ENCODE measurements at regions not wholly inside any gene's neighbourhood (a gene's known extent, or its start where the extent isn't known, plus 50 kb on each side); places are given as distances from the start of the nearest gene placed in this dataset.

DNA sequence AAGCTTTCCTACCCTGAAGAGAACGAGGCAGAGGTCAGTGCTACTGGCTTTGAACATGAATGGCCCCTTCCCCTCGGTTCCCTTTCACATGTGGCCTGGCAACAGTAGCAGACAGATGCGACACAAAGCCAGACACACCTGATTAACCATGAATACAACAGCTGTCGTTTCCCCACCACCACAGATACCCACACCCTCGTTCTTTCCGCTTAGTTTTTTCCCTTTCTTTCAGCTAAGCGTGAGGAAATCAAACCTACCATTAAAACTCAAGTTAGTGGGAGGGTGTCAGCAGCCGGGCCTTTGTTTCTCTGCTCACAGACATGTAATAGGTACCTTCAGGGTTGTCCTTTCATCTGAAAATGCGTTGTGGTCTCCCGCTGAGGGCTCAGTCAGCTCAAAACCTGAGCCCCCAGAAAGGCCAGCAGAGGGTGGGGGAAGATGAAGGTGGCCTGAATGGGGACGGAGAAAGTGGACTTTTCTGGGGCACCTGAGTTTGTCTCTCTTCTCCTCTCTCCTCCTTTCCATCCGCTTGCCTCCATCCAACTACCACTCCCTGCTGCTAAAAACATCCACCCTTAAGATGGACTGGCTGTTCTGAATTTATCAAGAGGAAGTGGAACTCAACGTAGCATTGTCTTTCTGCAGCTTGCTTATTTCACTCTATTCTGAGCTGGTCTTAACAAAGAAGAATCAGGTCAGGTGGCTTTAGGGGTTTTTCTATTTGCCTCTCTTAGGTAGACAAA is 516.6 kb upstream of the JARID2 start:
- Histone ChIP-seq H3K9me3 (ENCODE audit: insufficient read depth, low read length) (no peaks in the 10 kb centered on the region), H3K79me2 (ENCODE audit: insufficient read depth, low read length) (no peaks in the 10 kb centered on the region), H3K27ac (ENCODE audit: low read depth, low read length) (peak overlapping the region; percentile 43), H3K4me3 (ENCODE audit: insufficient read depth, low read length, poor library complexity, severe bottlenecking) (no peak overlapping the region), H4K20me1 (ENCODE audit: low read depth, low read length) (no peaks in the 10 kb centered on the region), H3K9ac (ENCODE audit: low read length) (no peak overlapping the region), H3K4me2 (ENCODE audit: low read depth, low read length, poor library complexity, severe bottlenecking) (peak overlapping the region; percentile 8), H3K9me2 (replicated peaks; ENCODE audit: insufficient read depth, low read length) (no peaks in the 10 kb centered on the region), H3F3A (ENCODE audit: insufficient read depth) (no peaks in the 10 kb centered on the region), H2AFZ (ENCODE audit: low read depth, low read length, severe bottlenecking) (no peak overlapping the region), H3K27me3 (ENCODE audit: low read length) (no peaks in the 10 kb centered on the region), H3K36me3 (ENCODE audit: low read length) (no peaks in the 10 kb centered on the region)
- TF ChIP-seq EZH2phosphoT487 (conservative IDR thresholded peaks at IDR 0.05; ENCODE audit: low read length) = no peak
- TF ChIP-seq CTCF (IDR thresholded peaks at IDR 0.05; ENCODE audit: insufficient read depth, low read length, poor library complexity, severe bottlenecking) = no peak

DNA sequence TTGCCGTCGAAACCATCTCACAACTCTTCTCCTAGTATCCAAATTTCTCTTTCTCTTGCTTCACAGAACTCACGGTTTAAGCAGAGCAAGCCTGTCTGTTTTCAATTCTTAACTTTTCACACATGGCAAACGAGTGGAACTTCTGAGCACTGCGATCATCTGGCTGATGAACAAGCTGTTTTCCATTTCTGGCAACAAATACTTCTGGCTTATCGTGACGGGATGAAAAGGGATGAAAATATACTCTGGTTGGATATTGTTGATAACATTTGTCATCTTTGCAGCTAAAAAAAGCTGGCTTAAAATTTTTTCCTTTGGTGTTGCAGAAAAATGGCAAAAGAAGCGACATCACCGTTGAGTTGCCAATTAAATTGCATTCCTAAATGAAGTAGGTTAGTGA is 515.2 kb upstream of the JARID2 start:
- Histone ChIP-seq H3K9ac (ENCODE audit: low read length) (no peak overlapping the region), H3K9me2 (replicated peaks; ENCODE audit: insufficient read depth, low read length) (no peaks in the 10 kb centered on the region), H3K4me3 (ENCODE audit: insufficient read depth, low read length, poor library complexity, severe bottlenecking) (no peak overlapping the region), H3F3A (ENCODE audit: insufficient read depth) (no peaks in the 10 kb centered on the region), H2AFZ (ENCODE audit: low read depth, low read length, severe bottlenecking) (no peak overlapping the region), H3K36me3 (ENCODE audit: low read length) (no peaks in the 10 kb centered on the region), H4K20me1 (ENCODE audit: low read depth, low read length) (no peaks in the 10 kb centered on the region), H3K9me3 (ENCODE audit: insufficient read depth, low read length) (no peaks in the 10 kb centered on the region), H3K4me2 (ENCODE audit: low read depth, low read length, poor library complexity, severe bottlenecking) (no peak overlapping the region), H3K27ac (ENCODE audit: low read depth, low read length) (no peak overlapping the region), H3K79me2 (ENCODE audit: insufficient read depth, low read length) (no peaks in the 10 kb centered on the region), H3K27me3 (ENCODE audit: low read length) (no peaks in the 10 kb centered on the region)
- TF ChIP-seq EZH2phosphoT487 (conservative IDR thresholded peaks at IDR 0.05; ENCODE audit: low read length) (no peak), CTCF (IDR thresholded peaks at IDR 0.05; ENCODE audit: insufficient read depth, low read length, poor library complexity, severe bottlenecking) (no peak)

- H3K9me2 ChIP-seq (replicated peaks; ENCODE audit: insufficient read depth, low read length) = no peaks in the 10 kb centered on the region
- no peaks in the 10 kb centered on the region for H3F3A ChIP-seq (ENCODE audit: insufficient read depth)
- H3K79me2 ChIP-seq (ENCODE audit: insufficient read depth, low read length) = no peaks in the 10 kb centered on the region
- no peak overlapping the region for H3K4me3 ChIP-seq (ENCODE audit: insufficient read depth, low read length, poor library complexity, severe bottlenecking)
- no peak overlapping the region for H3K27ac ChIP-seq (ENCODE audit: low read depth, low read length)
- no peaks in the 10 kb centered on the region for H3K36me3 ChIP-seq (ENCODE audit: low read length)
- H3K4me2 ChIP-seq (ENCODE audit: low read depth, low read length, poor library complexity, severe bottlenecking) = no peak overlapping the region
- H4K20me1 ChIP-seq (ENCODE audit: low read depth, low read length) = no peaks in the 10 kb centered on the region
- H3K9ac ChIP-seq (ENCODE audit: low read length) = no peak overlapping the region
- no peak for TF ChIP-seq EZH2phosphoT487 (conservative IDR thresholded peaks at IDR 0.05; ENCODE audit: low read length)
- TF ChIP-seq CTCF (IDR thresholded peaks at IDR 0.05; ENCODE audit: insufficient read depth, low read length, poor library complexity, severe bottlenecking) = no peak
- no peaks in the 10 kb centered on the region for H3K27me3 ChIP-seq (ENCODE audit: low read length)
- no peaks in the 10 kb centered on the region for H3K9me3 ChIP-seq (ENCODE audit: insufficient read depth, low read length)
- no peak overlapping the region for H2AFZ ChIP-seq (ENCODE audit: low read depth, low read length, severe bottlenecking)
Measured at GRCh38 chr6:14731611-14732010, 514.3 kb upstream of the JARID2 start.
